ENCODE measurements at regions not wholly inside any gene's neighbourhood (a gene's known extent, or its start where the extent isn't known, plus 50 kb on each side); places are given as distances from the start of the nearest gene placed in this dataset.
A peak's percentile ranks its signal among the peaks of the same experiment; 100 is the strongest.

DNA sequence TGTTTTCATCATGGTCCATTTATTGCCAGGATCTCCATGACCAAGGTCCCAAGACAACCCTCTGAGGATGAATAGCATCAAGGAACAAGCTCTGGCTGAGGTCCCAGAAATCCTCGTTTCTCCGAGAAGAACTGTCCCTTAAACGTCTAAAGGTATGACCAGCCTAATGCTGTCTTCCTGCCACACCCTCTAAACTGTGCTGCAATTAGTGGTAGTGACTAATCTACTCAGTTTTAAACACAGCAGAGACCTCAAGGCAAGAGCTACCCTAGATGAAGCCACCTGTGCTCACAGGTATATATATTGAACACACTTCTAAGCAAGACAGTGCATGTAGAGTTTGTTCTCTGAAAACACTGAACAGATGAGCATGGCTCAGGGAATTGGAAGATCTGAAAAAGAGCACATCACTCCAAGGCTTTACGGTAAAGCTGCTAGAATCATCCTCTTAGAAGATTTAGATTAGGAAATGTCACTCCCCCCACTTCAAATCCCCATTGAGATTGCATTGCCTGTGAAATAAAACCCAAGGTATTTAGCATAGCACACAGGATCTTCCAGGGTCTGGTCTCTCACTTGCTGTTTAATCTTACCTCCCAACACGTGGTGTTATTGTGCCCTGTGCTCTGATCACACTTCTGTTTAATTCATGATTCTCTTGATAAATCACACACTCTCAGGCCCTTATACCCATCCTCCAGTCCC lies 173.9 kb upstream of the VCX3A start:
- intact Hi-C loops (cut with micrococcal nuclease; ENCODE audit: unreplicated experiment): no loop called here

DNA sequence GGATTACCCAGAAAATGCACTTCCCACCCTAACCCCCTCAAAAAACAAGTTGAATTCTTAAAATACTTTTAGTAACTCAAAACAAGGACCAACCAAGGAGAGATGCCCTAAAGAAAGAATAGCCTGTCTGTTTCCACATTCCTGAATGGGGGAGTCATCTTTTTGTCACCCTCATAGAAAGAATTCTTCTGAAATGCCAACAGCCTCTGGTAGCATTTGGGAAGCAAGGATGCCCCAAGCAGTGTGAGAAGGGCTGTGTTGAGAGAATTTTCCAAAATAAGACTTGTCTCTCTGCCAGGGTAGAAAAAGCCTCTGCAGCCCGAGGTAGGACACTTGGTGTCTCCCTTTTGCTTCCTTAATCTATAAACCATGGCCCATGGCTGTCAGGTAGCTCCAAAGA lies 173.1 kb upstream of the VCX3A start:
- no peak overlapping the region for H3K4me3 ChIP-seq (ENCODE audit: low read depth, low read length, poor library complexity, severe bottlenecking)
- BruUV-seq (replicated peaks): no TSS peak
- no peak for TF ChIP-seq EZH2 (IDR thresholded peaks at IDR 0.05; ENCODE audit: borderline replicate concordance, low read depth, low read length, poor library complexity, severe bottlenecking)
- TF ChIP-seq, protein P1, sequence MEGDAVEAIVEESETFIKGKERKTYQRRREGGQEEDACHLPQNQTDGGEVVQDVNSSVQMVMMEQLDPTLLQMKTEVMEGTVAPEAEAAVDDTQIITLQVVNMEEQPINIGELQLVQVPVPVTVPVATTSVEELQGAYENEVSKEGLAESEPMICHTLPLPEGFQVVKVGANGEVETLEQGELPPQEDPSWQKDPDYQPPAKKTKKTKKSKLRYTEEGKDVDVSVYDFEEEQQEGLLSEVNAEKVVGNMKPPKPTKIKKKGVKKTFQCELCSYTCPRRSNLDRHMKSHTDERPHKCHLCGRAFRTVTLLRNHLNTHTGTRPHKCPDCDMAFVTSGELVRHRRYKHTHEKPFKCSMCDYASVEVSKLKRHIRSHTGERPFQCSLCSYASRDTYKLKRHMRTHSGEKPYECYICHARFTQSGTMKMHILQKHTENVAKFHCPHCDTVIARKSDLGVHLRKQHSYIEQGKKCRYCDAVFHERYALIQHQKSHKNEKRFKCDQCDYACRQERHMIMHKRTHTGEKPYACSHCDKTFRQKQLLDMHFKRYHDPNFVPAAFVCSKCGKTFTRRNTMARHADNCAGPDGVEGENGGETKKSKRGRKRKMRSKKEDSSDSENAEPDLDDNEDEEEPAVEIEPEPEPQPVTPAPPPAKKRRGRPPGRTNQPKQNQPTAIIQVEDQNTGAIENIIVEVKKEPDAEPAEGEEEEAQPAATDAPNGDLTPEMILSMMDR (conservative IDR thresholded peaks at IDR 0.05; ENCODE audit: low read depth, low read length): no peak
- ChIA-PET CTCF (no interaction called here), POLR2A (ENCODE audit: low non-redundant PET) (no interaction called here)
- no peaks in the 10 kb centered on the region for H3K27me3 ChIP-seq (replicated peaks; ENCODE audit: insufficient read depth, low read depth, low read length, poor library complexity)
- no peaks in the 10 kb centered on the region for H3K9me3 ChIP-seq (ENCODE audit: low read depth, low read length, poor library complexity, severe bottlenecking)
- intact Hi-C loops (cut with micrococcal nuclease; ENCODE audit: unreplicated experiment): no loop called here
- peak; percentile 6 for DNase-seq (ENCODE audit: low spot score)
- no peaks in the 10 kb centered on the region for H3K4me1 ChIP-seq (ENCODE audit: insufficient read depth, low read length, poor library complexity, severe bottlenecking)
- no peaks in the 10 kb centered on the region for H3K36me3 ChIP-seq (ENCODE audit: insufficient read depth, low read length, poor library complexity, severe bottlenecking)
- H3K27ac ChIP-seq (ENCODE audit: low read depth, low read length, poor library complexity, severe bottlenecking): no peak overlapping the region

More for the DNA sequence above, 173.9 kb upstream of the VCX3A start:
- CTCF ChIA-PET: no interaction called here
- no peak for TF ChIP-seq EZH2 (IDR thresholded peaks at IDR 0.05; ENCODE audit: borderline replicate concordance, low read depth, low read length, poor library complexity, severe bottlenecking)
- H3K4me1 ChIP-seq (ENCODE audit: insufficient read depth, low read length, poor library complexity, severe bottlenecking): no peaks in the 10 kb centered on the region
- H3K9me3 ChIP-seq (ENCODE audit: low read depth, low read length, poor library complexity, severe bottlenecking): no peaks in the 10 kb centered on the region
- H3K27me3 ChIP-seq (replicated peaks; ENCODE audit: insufficient read depth, low read depth, low read length, poor library complexity): no peaks in the 10 kb centered on the region
- no peak for DNase-seq (ENCODE audit: low spot score)
- POLR2A ChIA-PET (ENCODE audit: low non-redundant PET): no interaction called here
- no peaks in the 10 kb centered on the region for H3K36me3 ChIP-seq (ENCODE audit: insufficient read depth, low read length, poor library complexity, severe bottlenecking)
- H3K27ac ChIP-seq (ENCODE audit: low read depth, low read length, poor library complexity, severe bottlenecking): no peak overlapping the region
- no TSS peak for BruUV-seq (replicated peaks)
- no peak overlapping the region for H3K4me3 ChIP-seq (ENCODE audit: low read depth, low read length, poor library complexity, severe bottlenecking)

DNA sequence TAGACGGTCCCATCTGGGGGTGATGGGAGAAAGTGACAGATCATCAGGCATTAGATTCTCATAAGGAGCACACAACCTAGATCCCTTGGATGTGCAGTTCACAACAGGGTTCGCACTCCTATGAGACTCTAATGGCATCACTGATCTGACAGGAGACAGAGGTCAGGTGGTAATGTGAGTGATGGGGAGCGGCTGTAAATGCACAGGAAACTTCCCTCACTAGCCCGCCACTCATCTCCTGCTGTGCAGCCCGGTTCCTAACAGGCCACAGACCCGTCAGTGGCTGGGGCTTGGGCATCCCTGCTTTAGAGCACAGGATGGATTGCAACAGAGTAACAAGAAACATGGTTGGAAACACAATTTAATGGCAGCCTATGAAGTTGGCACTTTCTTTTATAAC lies 172.6 kb upstream of the VCX3A start:
- intact Hi-C loops (cut with micrococcal nuclease; ENCODE audit: unreplicated experiment): no loop called here
- H3K36me3 ChIP-seq (ENCODE audit: insufficient read depth, low read length, poor library complexity, severe bottlenecking): no peaks in the 10 kb centered on the region
- H3K27me3 ChIP-seq (replicated peaks; ENCODE audit: insufficient read depth, low read depth, low read length, poor library complexity): no peaks in the 10 kb centered on the region
- no peak overlapping the region for H3K4me3 ChIP-seq (ENCODE audit: low read depth, low read length, poor library complexity, severe bottlenecking)
- BruUV-seq (replicated peaks): no TSS peak
- H3K4me1 ChIP-seq (ENCODE audit: insufficient read depth, low read length, poor library complexity, severe bottlenecking): no peaks in the 10 kb centered on the region
- H3K27ac ChIP-seq (ENCODE audit: low read depth, low read length, poor library complexity, severe bottlenecking): no peak overlapping the region
- TF ChIP-seq EZH2 (IDR thresholded peaks at IDR 0.05; ENCODE audit: borderline replicate concordance, low read depth, low read length, poor library complexity, severe bottlenecking): no peak
- TF ChIP-seq, protein P1 (conservative IDR thresholded peaks at IDR 0.05; ENCODE audit: low read depth, low read length): no peak
- POLR2A ChIA-PET (ENCODE audit: low non-redundant PET): no interaction called here
- H3K9me3 ChIP-seq (ENCODE audit: low read depth, low read length, poor library complexity, severe bottlenecking): no peaks in the 10 kb centered on the region
- CTCF ChIA-PET: no interaction called here
- no peak for DNase-seq (ENCODE audit: low spot score)

DNA sequence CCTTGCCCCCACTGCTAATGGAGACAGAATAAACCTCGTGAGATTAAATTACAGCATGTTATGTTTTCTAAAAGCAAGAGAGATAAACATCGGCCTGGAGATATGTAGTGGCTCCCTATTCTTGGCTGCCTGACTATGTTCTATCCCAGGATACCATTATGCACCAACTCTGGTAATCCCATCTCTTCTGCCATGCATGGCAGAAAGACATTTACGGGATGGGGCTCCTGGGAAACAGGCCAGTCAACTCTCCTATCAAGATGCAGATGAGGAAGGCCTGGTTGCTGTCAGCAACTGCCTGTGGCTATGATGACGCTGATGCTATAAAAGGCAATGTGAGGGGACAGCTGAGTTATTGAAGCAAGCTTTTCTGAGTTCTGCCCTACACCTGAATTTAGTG lies 166.2 kb upstream of the VCX3A start:
- BruUV-seq (replicated peaks): no TSS peak
- no peak for DNase-seq (ENCODE audit: low spot score)
- intact Hi-C loops (cut with micrococcal nuclease; ENCODE audit: unreplicated experiment): no loop called here
- no peak for TF ChIP-seq EZH2 (IDR thresholded peaks at IDR 0.05; ENCODE audit: borderline replicate concordance, low read depth, low read length, poor library complexity, severe bottlenecking)
- TF ChIP-seq, protein P1 (conservative IDR thresholded peaks at IDR 0.05; ENCODE audit: low read depth, low read length): no peak
- no peak overlapping the region for H3K27ac ChIP-seq (ENCODE audit: low read depth, low read length, poor library complexity, severe bottlenecking)
- no peaks in the 10 kb centered on the region for H3K27me3 ChIP-seq (replicated peaks; ENCODE audit: insufficient read depth, low read depth, low read length, poor library complexity)
- CTCF ChIA-PET: no interaction called here
- H3K4me3 ChIP-seq (ENCODE audit: low read depth, low read length, poor library complexity, severe bottlenecking): no peak overlapping the region
- no peaks in the 10 kb centered on the region for H3K36me3 ChIP-seq (ENCODE audit: insufficient read depth, low read length, poor library complexity, severe bottlenecking)
- POLR2A ChIA-PET (ENCODE audit: low non-redundant PET): no interaction called here
- no peaks in the 10 kb centered on the region for H3K9me3 ChIP-seq (ENCODE audit: low read depth, low read length, poor library complexity, severe bottlenecking)
- H3K4me1 ChIP-seq (ENCODE audit: insufficient read depth, low read length, poor library complexity, severe bottlenecking): no peaks in the 10 kb centered on the region
